ENCODE measurements at regions not wholly inside any gene's neighbourhood (a gene's known extent, or its start where the extent isn't known, plus 50 kb on each side); places are given as distances from the start of the nearest gene placed in this dataset.

DNA sequence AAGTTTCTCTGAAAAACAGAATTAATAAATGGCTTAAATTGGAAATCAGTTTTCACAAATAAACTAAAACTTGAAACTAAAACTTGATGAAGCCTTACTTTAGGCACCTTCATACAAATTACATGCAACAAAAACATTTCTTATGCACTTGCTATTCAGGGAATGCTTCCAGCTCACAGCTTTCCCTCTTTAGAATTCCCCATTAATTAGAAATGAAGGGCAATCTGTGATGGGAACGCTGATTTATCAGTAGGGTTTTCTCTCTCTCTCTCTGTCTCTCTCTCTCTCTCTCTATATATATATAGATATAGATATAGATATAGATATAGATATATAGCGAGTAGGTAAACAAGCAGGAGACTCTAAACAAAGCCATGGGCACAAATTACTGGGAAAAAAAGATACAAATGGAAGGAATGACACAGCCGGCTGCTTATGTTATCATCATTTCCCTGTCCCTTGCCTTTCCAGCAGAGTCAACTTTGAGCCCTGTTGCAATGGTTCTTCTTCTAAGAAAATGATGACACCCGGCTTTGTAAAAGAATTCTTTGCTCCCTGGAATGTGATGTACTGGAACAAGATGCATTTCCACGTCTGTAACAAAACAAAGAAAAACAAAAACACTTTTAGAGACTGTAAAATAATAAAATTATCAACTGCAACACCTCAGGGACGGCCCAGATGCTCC lies 1121.6 kb upstream of the TMEM132C start:
- TF ChIP-seq JUNB (IDR thresholded peaks at IDR 0.05) (no peak), POLR2A (IDR thresholded peaks at IDR 0.05; ENCODE audit: low read depth, low read length) (no peak), MEF2A (IDR thresholded peaks at IDR 0.05; ENCODE audit: insufficient read depth, low read depth, low read length) (no peak), BHLHE40 (IDR thresholded peaks at IDR 0.05; ENCODE audit: borderline replicate concordance in 1 of 2, low read depth in 2 of 2, low read length in 1 of 2) (no peak), SUPT20H (IDR thresholded peaks at IDR 0.05; ENCODE audit: borderline replicate concordance, control insufficient read depth, low read depth, low read length) (no peak), PML (IDR thresholded peaks at IDR 0.05; ENCODE audit: low read length) (no peak)
- TF ChIP-seq, protein P1, sequence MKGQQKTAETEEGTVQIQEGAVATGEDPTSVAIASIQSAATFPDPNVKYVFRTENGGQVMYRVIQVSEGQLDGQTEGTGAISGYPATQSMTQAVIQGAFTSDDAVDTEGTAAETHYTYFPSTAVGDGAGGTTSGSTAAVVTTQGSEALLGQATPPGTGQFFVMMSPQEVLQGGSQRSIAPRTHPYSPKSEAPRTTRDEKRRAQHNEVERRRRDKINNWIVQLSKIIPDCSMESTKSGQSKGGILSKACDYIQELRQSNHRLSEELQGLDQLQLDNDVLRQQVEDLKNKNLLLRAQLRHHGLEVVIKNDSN (IDR thresholded peaks at IDR 0.05; ENCODE audit: borderline replicate concordance, extremely low read length, insufficient read depth, low read depth, low read length): no peak
- TF ChIP-seq, protein P2, sequence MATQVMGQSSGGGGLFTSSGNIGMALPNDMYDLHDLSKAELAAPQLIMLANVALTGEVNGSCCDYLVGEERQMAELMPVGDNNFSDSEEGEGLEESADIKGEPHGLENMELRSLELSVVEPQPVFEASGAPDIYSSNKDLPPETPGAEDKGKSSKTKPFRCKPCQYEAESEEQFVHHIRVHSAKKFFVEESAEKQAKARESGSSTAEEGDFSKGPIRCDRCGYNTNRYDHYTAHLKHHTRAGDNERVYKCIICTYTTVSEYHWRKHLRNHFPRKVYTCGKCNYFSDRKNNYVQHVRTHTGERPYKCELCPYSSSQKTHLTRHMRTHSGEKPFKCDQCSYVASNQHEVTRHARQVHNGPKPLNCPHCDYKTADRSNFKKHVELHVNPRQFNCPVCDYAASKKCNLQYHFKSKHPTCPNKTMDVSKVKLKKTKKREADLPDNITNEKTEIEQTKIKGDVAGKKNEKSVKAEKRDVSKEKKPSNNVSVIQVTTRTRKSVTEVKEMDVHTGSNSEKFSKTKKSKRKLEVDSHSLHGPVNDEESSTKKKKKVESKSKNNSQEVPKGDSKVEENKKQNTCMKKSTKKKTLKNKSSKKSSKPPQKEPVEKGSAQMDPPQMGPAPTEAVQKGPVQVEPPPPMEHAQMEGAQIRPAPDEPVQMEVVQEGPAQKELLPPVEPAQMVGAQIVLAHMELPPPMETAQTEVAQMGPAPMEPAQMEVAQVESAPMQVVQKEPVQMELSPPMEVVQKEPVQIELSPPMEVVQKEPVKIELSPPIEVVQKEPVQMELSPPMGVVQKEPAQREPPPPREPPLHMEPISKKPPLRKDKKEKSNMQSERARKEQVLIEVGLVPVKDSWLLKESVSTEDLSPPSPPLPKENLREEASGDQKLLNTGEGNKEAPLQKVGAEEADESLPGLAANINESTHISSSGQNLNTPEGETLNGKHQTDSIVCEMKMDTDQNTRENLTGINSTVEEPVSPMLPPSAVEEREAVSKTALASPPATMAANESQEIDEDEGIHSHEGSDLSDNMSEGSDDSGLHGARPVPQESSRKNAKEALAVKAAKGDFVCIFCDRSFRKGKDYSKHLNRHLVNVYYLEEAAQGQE (IDR thresholded peaks at IDR 0.05; ENCODE audit: low read depth, low read length): no peak
- TF ChIP-seq, protein P3, sequence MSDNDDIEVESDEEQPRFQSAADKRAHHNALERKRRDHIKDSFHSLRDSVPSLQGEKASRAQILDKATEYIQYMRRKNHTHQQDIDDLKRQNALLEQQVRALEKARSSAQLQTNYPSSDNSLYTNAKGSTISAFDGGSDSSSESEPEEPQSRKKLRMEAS (IDR thresholded peaks at IDR 0.05; ENCODE audit: low read depth, low read length): no peak
